ENCODE measurements at regions not wholly inside any gene's neighbourhood (a gene's known extent, or its start where the extent isn't known, plus 50 kb on each side); places are given as distances from the start of the nearest gene placed in this dataset.

GRCh38 chr12:11987901-11988300 is 82.8 kb upstream of the BCL2L14 start:
- H3K4me3 Mint-ChIP-seq: no peak overlapping the region
- CTCF ChIA-PET: interaction anchor here (0.7 kb wide), 1 partner anchor 42 kb away, joined by 5 read pairs; no protein-coding TSS in a partner anchor
- DNase-seq (ENCODE audit: low spot score) (no peak), ATAC-seq (no peak)
- H3K4me1 Mint-ChIP-seq: no peaks in the 10 kb centered on the region
- POLR2A ChIA-PET: no interaction called here
- H3K27ac Mint-ChIP-seq: no peak overlapping the region
- no peaks in the 10 kb centered on the region for H3K36me3 Mint-ChIP-seq
- peaks cover 2% of the 10 kb centered on the region; the same call in 1 of the 2 replicates for H3K27me3 Mint-ChIP-seq (ENCODE audit: low read depth)
- peaks cover 5% of the 10 kb centered on the region for H3K9me3 Mint-ChIP-seq
- TF ChIP-seq IRF1 (CRISPR knock-in tag; IDR thresholded peaks at IDR 0.05) (no peak), ETV6 (CRISPR knock-in tag; IDR thresholded peaks at IDR 0.05) (no peak), NR3C1 (CRISPR knock-in tag; conservative IDR thresholded peaks at IDR 0.05; ENCODE audit: low read depth) (no peak)

GRCh38 chr12:11991604-11992003 is 79.1 kb upstream of the BCL2L14 start:
- H3K27me3 Mint-ChIP-seq (ENCODE audit: low read depth): peaks cover 4% of the 10 kb centered on the region; the same call in 1 of the 2 replicates
- ChIA-PET CTCF (interaction anchor here (1.3 kb wide), 1 partner anchor 100 kb away, joined by 3 read pairs; no protein-coding TSS in a partner anchor), POLR2A (no interaction called here)
- no peak overlapping the region for H3K27ac Mint-ChIP-seq
- TF ChIP-seq KAT7 (CRISPR knock-in tag; IDR thresholded peaks at IDR 0.05; ENCODE audit: borderline replicate concordance) (no peak), ZNF317 (CRISPR knock-in tag; IDR thresholded peaks at IDR 0.05; ENCODE audit: borderline replicate concordance, low read depth) (no peak), NR1H2 (CRISPR knock-in tag; IDR thresholded peaks at IDR 0.05) (no peak), TCF7 (CRISPR knock-in tag; IDR thresholded peaks at IDR 0.05; ENCODE audit: low read depth) (no peak), USF2 (CRISPR knock-in tag; IDR thresholded peaks at IDR 0.05) (no peak), ETV6 (CRISPR knock-in tag; IDR thresholded peaks at IDR 0.05) (no peak), CBFB (CRISPR knock-in tag; IDR thresholded peaks at IDR 0.05; ENCODE audit: low read depth) (no peak), NR3C1 (CRISPR knock-in tag; conservative IDR thresholded peaks at IDR 0.05; ENCODE audit: low read depth) (no peak), ZNF512 (CRISPR knock-in tag; IDR thresholded peaks at IDR 0.05; ENCODE audit: borderline replicate concordance) (no peak), CREM (CRISPR knock-in tag; IDR thresholded peaks at IDR 0.05) (no peak)
- ATAC-seq: no peak
- DNase-seq (ENCODE audit: low spot score): no peak
- H3K4me1 Mint-ChIP-seq: no peaks in the 10 kb centered on the region
- peaks cover 9% of the 10 kb centered on the region for H3K9me3 Mint-ChIP-seq
- no peaks in the 10 kb centered on the region for H3K36me3 Mint-ChIP-seq
- no peak overlapping the region for H3K4me3 Mint-ChIP-seq

- H3K9me3 Mint-ChIP-seq: peaks cover 9% of the 10 kb centered on the region
- ChIA-PET CTCF (interaction anchor here (0.6 to 1.3 kb wide), 2 partner anchors 15 to 101 kb away, joined by 3 read pairs; no protein-coding TSS in a partner anchor), POLR2A (no interaction called here)
- H3K4me1 Mint-ChIP-seq: no peaks in the 10 kb centered on the region
- no peak overlapping the region for H3K4me3 Mint-ChIP-seq
- H3K27me3 Mint-ChIP-seq (ENCODE audit: low read depth): peaks cover 4% of the 10 kb centered on the region; the same call in 1 of the 2 replicates
- H3K27ac Mint-ChIP-seq: no peak overlapping the region
- no peak for DNase-seq (ENCODE audit: low spot score)
- ATAC-seq: no peak
- H3K36me3 Mint-ChIP-seq: no peaks in the 10 kb centered on the region
- TF ChIP-seq KAT7 (CRISPR knock-in tag; IDR thresholded peaks at IDR 0.05; ENCODE audit: borderline replicate concordance) (no peak), ZNF232 (CRISPR knock-in tag; IDR thresholded peaks at IDR 0.05) (no peak), ZBTB21 (CRISPR knock-in tag; IDR thresholded peaks at IDR 0.05; ENCODE audit: borderline replicate concordance) (no peak), ARID4B (CRISPR knock-in tag; IDR thresholded peaks at IDR 0.05; ENCODE audit: borderline replicate concordance) (no peak), ESRRA (CRISPR knock-in tag; IDR thresholded peaks at IDR 0.05; ENCODE audit: borderline replicate concordance) (no peak), STAT6 (CRISPR knock-in tag; conservative IDR thresholded peaks at IDR 0.05; ENCODE audit: low read depth) (no peak), ZNF671 (CRISPR knock-in tag; IDR thresholded peaks at IDR 0.05) (no peak), TEAD1 (CRISPR knock-in tag; IDR thresholded peaks at IDR 0.05) (no peak), SMAD4 (CRISPR knock-in tag; IDR thresholded peaks at IDR 0.05) (no peak), ZBTB43 (CRISPR knock-in tag; IDR thresholded peaks at IDR 0.05) (no peak)
These were observed 78.2 kb upstream of the BCL2L14 start for GRCh38 chr12:11992515-11992914.

All from WTC11 (cell line).